ENCODE measurements at regions not wholly inside any gene's neighbourhood (a gene's known extent, or its start where the extent isn't known, plus 50 kb on each side); places are given as distances from the start of the nearest gene placed in this dataset.
"Not testable (repeated sequence)": the region's sequence is repeated elsewhere in the genome, so short reads cannot be mapped to it uniquely, and the experiment has no call there.

- no peak overlapping the region for H3K4me3 Mint-ChIP-seq
- H3K4me1 Mint-ChIP-seq (ENCODE audit: low read depth in 2 of 2): no peaks in the 10 kb centered on the region
- H3K27ac Mint-ChIP-seq: no peak overlapping the region
- DNase-seq (no peak), ATAC-seq (replicated peaks) (no peak)
- peaks cover 0 to 3% of the 10 kb centered on the region in 2 donors for H3K9me3 Mint-ChIP-seq
- H3K27me3 Mint-ChIP-seq: no peaks in the 10 kb centered on the region
- no peaks in the 10 kb centered on the region for H3K36me3 Mint-ChIP-seq (ENCODE audit: insufficient read depth)
These were observed 272.0 kb downstream of the CYRIA start for GRCh38 chr2:16393500-16394071.

- H3K4me3 Mint-ChIP-seq: no peak overlapping the region
- no peak for DNase-seq
- no peaks in the 10 kb centered on the region for H3K27me3 Mint-ChIP-seq
- no peak for ATAC-seq (replicated peaks)
- H3K9me3 Mint-ChIP-seq: peaks cover 0 to 6% of the 10 kb centered on the region in 2 donors
- H3K4me1 Mint-ChIP-seq (ENCODE audit: low read depth in 2 of 2): no peaks in the 10 kb centered on the region
- no peak overlapping the region for H3K27ac Mint-ChIP-seq
- H3K36me3 Mint-ChIP-seq (ENCODE audit: insufficient read depth): no peaks in the 10 kb centered on the region
These were observed 272.8 kb downstream of the CYRIA start for GRCh38 chr2:16392647-16393499.

DNA sequence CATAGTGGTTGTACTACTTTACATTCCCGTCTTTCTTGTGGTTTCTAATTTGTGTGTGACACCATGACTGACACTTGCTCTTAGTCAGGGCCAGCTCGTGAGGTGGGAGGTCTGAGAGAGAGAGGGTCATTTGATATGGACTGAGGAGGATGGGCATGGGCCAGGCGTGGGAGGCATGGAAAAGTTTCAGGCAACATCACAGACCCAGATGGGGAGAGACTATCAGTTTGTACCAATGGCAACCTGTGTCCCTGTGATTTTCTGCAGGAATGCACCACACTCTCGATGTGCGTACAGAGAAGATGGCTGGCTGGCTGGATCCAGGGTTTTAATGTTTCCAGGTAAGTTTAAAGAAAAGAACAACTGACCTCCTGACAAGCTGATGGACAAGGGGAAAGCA is 273.6 kb downstream of the CYRIA start:
- no peaks in the 10 kb centered on the region for H3K27me3 Mint-ChIP-seq
- no peak for ATAC-seq (replicated peaks)

GRCh38 chr2:16390561-16390960 is 275.1 kb downstream of the CYRIA start:
- H3K9me3 Mint-ChIP-seq: peaks cover 0 to 6% of the 10 kb centered on the region in 2 donors

More for the DNA sequence above, 273.6 kb downstream of the CYRIA start:
- no peak for DNase-seq
- Mint-ChIP-seq H3K4me3 (no peak overlapping the region), H3K4me1 (ENCODE audit: low read depth in 2 of 2) (no peaks in the 10 kb centered on the region), H3K36me3 (ENCODE audit: insufficient read depth) (no peaks in the 10 kb centered on the region), H3K27ac (no peak overlapping the region), H3K9me3 (peaks cover 0 to 6% of the 10 kb centered on the region in 2 donors)

GRCh38 chr2:16389611-16390010 is 276.0 kb downstream of the CYRIA start:
- H3K27me3 Mint-ChIP-seq: no peaks in the 10 kb centered on the region

More at GRCh38 chr2:16390561-16390960, 275.1 kb downstream of the CYRIA start:
- Mint-ChIP-seq H3K4me3 (no peak overlapping the region), H3K27ac (no peak overlapping the region), H3K27me3 (no peaks in the 10 kb centered on the region), H3K36me3 (ENCODE audit: insufficient read depth) (no peaks in the 10 kb centered on the region), H3K4me1 (ENCODE audit: low read depth in 2 of 2) (no peaks in the 10 kb centered on the region)
- ATAC-seq (replicated peaks): no peak
- no peak for DNase-seq

GRCh38 chr2:16388199-16388830 is 277.3 kb downstream of the CYRIA start:
- not testable (repeated sequence) for H3K4me1 Mint-ChIP-seq (ENCODE audit: low read depth in 2 of 2); H3K27me3 Mint-ChIP-seq; H3K27ac Mint-ChIP-seq; H3K4me3 Mint-ChIP-seq; H3K9me3 Mint-ChIP-seq; DNase-seq; H3K36me3 Mint-ChIP-seq (ENCODE audit: insufficient read depth); ATAC-seq (replicated peaks)

More at GRCh38 chr2:16389611-16390010, 276.0 kb downstream of the CYRIA start:
- H3K9me3 Mint-ChIP-seq: peaks cover 0 to 6% of the 10 kb centered on the region in 2 donors
- no peak overlapping the region for H3K27ac Mint-ChIP-seq
- H3K36me3 Mint-ChIP-seq (ENCODE audit: insufficient read depth): no peaks in the 10 kb centered on the region
- H3K4me3 Mint-ChIP-seq: no peak overlapping the region
- no peak for DNase-seq
- H3K4me1 Mint-ChIP-seq (ENCODE audit: low read depth in 2 of 2): no peaks in the 10 kb centered on the region
- no peak for ATAC-seq (replicated peaks)

GRCh38 chr2:16387461-16387984 is 278.1 kb downstream of the CYRIA start:
- Mint-ChIP-seq H3K27me3 (no peaks in the 10 kb centered on the region), H3K36me3 (ENCODE audit: insufficient read depth) (no peaks in the 10 kb centered on the region), H3K9me3 (peaks cover 0 to 6% of the 10 kb centered on the region in 2 donors), H3K4me1 (ENCODE audit: low read depth in 2 of 2) (no peaks in the 10 kb centered on the region), H3K27ac (no peak overlapping the region), H3K4me3 (no peak overlapping the region)
- no peak for DNase-seq
- ATAC-seq (replicated peaks): no peak

DNA sequence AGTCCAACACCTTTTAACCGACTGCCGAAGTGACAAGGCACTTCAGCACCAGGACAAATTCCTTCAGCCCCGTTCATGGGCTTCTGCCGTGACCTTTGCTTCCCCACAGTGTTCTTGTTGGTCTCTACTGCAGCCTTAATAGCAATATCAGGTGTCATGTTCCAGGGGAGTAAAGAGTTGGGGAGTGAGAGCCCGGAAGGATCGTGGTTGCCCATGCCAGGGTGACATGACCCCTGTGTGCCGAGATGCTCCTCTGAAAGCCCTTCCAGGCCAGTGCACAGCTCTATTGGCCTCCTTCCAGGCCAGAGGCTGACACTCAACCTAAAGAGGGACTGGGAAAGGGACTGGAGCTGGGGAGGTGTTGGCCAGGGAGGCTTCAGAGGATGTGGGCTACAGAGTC is 279.2 kb downstream of the CYRIA start:
- no peak overlapping the region for H3K27ac Mint-ChIP-seq
- DNase-seq: no peak
- H3K27me3 Mint-ChIP-seq: no peaks in the 10 kb centered on the region
- H3K4me3 Mint-ChIP-seq: no peak overlapping the region
- no peak for ATAC-seq (replicated peaks)
- H3K4me1 Mint-ChIP-seq (ENCODE audit: low read depth in 2 of 2): no peaks in the 10 kb centered on the region
- H3K36me3 Mint-ChIP-seq (ENCODE audit: insufficient read depth): no peaks in the 10 kb centered on the region
- H3K9me3 Mint-ChIP-seq: peaks cover 0 to 5% of the 10 kb centered on the region in 2 donors

- no peaks in the 10 kb centered on the region for H3K4me1 Mint-ChIP-seq (ENCODE audit: low read depth in 2 of 2)
- ATAC-seq (replicated peaks) (no peak), DNase-seq (no peak)
- no peaks in the 10 kb centered on the region for H3K27me3 Mint-ChIP-seq
- H3K27ac Mint-ChIP-seq: no peak overlapping the region
- H3K36me3 Mint-ChIP-seq (ENCODE audit: insufficient read depth): no peaks in the 10 kb centered on the region
- H3K4me3 Mint-ChIP-seq: no peak overlapping the region
- peaks cover 0 to 2% of the 10 kb centered on the region in 2 donors for H3K9me3 Mint-ChIP-seq
These were observed 279.6 kb downstream of the CYRIA start for GRCh38 chr2:16386031-16386430.

- H3K4me3 Mint-ChIP-seq: no peak overlapping the region
- H3K27me3 Mint-ChIP-seq: no peaks in the 10 kb centered on the region
- ATAC-seq (replicated peaks): no peak
- DNase-seq: no peak
- no peak overlapping the region for H3K27ac Mint-ChIP-seq
- peaks cover 0 to 2% of the 10 kb centered on the region in 2 donors for H3K9me3 Mint-ChIP-seq
- H3K36me3 Mint-ChIP-seq (ENCODE audit: insufficient read depth): no peaks in the 10 kb centered on the region
- H3K4me1 Mint-ChIP-seq (ENCODE audit: low read depth in 2 of 2): no peaks in the 10 kb centered on the region
These were observed 280.3 kb downstream of the CYRIA start for GRCh38 chr2:16385341-16385740.

GRCh38 chr2:16383411-16383810 is 282.2 kb downstream of the CYRIA start:
- H3K4me1 Mint-ChIP-seq (ENCODE audit: low read depth in 2 of 2): no peaks in the 10 kb centered on the region
- H3K36me3 Mint-ChIP-seq (ENCODE audit: insufficient read depth): no peaks in the 10 kb centered on the region
- H3K4me3 Mint-ChIP-seq: no peak overlapping the region
- ATAC-seq (replicated peaks) (no peak), DNase-seq (no peak)
- no peaks in the 10 kb centered on the region for H3K27me3 Mint-ChIP-seq
- H3K27ac Mint-ChIP-seq: no peak overlapping the region
- H3K9me3 Mint-ChIP-seq: peaks cover 0 to 2% of the 10 kb centered on the region in 2 donors

DNA sequence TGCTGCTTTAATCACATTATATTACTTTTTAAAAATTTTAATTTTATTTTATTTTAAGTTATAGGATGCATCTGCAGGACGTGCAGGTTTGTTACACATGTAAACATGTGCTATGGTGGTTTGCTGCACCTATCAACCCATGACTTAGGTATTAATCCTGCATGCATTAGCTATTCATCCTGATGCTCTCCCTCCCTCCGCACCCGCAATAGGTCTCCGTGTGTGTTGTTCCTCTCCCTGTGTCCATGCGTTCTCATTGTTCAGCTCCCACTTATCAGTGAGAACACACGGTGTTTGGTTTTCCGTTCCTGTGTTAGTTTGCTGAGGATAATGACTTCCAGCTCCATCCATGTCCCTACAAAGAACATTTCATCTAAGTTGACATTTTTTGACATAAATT is 283.2 kb downstream of the CYRIA start:
- ATAC-seq (replicated peaks) (no peak), DNase-seq (no peak)
- Mint-ChIP-seq H3K9me3 (no peaks in the 10 kb centered on the region), H3K4me3 (no peak overlapping the region), H3K4me1 (ENCODE audit: low read depth in 2 of 2) (no peaks in the 10 kb centered on the region), H3K36me3 (ENCODE audit: insufficient read depth) (no peaks in the 10 kb centered on the region), H3K27me3 (no peaks in the 10 kb centered on the region), H3K27ac (no peak overlapping the region)

DNA sequence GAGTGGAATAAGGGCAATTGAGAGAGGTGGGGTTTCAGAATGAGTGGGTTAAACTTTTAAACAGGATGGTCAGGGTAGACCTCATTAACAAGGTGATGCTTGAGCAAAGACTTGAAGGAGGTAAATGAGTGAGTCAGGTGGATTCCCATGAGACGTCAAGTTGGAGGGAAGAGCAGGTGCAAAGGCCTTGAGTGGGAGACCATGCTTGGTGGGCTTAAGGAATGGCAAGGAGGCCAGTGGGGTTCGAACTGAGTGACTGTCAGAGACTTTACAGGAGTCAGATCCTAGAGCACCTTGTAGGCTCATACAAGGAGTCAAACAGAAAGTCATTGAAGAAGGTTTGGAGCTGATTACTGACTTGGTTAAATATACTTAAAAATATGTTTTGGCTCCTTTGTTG is 284.1 kb downstream of the CYRIA start:
- no peak for DNase-seq
- no peaks in the 10 kb centered on the region for H3K9me3 Mint-ChIP-seq
- no peak overlapping the region for H3K27ac Mint-ChIP-seq
- ATAC-seq (replicated peaks): no peak
- H3K4me3 Mint-ChIP-seq: no peak overlapping the region
- no peaks in the 10 kb centered on the region for H3K36me3 Mint-ChIP-seq (ENCODE audit: insufficient read depth)
- no peaks in the 10 kb centered on the region for H3K4me1 Mint-ChIP-seq (ENCODE audit: low read depth in 2 of 2)
- H3K27me3 Mint-ChIP-seq: no peaks in the 10 kb centered on the region

Measured in effector memory CD8-positive, alpha-beta T cell (primary cell).